ENCODE measurements at regions not wholly inside any gene's neighbourhood (a gene's known extent, or its start where the extent isn't known, plus 50 kb on each side); places are given as distances from the start of the nearest gene placed in this dataset.
"Not testable (repeated sequence)": the region's sequence is repeated elsewhere in the genome, so short reads cannot be mapped to it uniquely, and the experiment has no call there.

- DNase-seq (ENCODE audit: extremely low read depth, low read depth): no peak
- TF ChIP-seq, protein P1, sequence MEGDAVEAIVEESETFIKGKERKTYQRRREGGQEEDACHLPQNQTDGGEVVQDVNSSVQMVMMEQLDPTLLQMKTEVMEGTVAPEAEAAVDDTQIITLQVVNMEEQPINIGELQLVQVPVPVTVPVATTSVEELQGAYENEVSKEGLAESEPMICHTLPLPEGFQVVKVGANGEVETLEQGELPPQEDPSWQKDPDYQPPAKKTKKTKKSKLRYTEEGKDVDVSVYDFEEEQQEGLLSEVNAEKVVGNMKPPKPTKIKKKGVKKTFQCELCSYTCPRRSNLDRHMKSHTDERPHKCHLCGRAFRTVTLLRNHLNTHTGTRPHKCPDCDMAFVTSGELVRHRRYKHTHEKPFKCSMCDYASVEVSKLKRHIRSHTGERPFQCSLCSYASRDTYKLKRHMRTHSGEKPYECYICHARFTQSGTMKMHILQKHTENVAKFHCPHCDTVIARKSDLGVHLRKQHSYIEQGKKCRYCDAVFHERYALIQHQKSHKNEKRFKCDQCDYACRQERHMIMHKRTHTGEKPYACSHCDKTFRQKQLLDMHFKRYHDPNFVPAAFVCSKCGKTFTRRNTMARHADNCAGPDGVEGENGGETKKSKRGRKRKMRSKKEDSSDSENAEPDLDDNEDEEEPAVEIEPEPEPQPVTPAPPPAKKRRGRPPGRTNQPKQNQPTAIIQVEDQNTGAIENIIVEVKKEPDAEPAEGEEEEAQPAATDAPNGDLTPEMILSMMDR (IDR thresholded peaks at IDR 0.05; ENCODE audit: low read depth, low read length, missing control alignments): no peak
- no peak overlapping the region for H3K4me3 ChIP-seq (replicated peaks; ENCODE audit: low read depth, low read length)
Measured at GRCh38 chr5:44681906-44682305, 126.8 kb upstream of the MRPS30 start.

- H3K4me3 ChIP-seq (replicated peaks; ENCODE audit: low read depth, low read length): no peak overlapping the region
- TF ChIP-seq, protein P1 (IDR thresholded peaks at IDR 0.05; ENCODE audit: low read depth, low read length, missing control alignments): no peak
- DNase-seq (ENCODE audit: extremely low read depth, low read depth): no peak
Measured at GRCh38 chr5:44679214-44679613, 129.5 kb upstream of the MRPS30 start.

DNA sequence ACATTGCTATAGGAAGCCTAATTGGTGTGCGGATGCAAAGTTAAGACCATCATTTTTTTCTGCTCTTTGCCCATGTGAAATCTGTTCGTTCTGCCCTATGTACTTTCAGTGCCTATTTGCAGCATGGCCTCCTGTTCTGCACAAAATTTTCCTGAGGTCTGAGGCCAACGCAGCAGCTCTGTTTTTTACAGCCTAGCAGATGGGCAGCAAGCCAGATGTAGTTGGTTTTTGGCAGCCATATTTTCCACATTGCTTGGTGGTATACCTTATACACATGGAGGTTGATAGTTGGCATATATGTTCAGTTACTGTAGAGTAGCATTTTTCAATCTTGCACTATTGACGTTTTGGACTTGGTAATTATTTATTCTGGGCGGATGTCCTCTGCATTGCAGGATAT is 133.5 kb upstream of the MRPS30 start:
- TF ChIP-seq, protein P1 (IDR thresholded peaks at IDR 0.05; ENCODE audit: low read depth, low read length, missing control alignments): no peak
- H3K4me3 ChIP-seq (replicated peaks; ENCODE audit: low read depth, low read length): no peak overlapping the region
- no peak for DNase-seq (ENCODE audit: extremely low read depth, low read depth)

DNA sequence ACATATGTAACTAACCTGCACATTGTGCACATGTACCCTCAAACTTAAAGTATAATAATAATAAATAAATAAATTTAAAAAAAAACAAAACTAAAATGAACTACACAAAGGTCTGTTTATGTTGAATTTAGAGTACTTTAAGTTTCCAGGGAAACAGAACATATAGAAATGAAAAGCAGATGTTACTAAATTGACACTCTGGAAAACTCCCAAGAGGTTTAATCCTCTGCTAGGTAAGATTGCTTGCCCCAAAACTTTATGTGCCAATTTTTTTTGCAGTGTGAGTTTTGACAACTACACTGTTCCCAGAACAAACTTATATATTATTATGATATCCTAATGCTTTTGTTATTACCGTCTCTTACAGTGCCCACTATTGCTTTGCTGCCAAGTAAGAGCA is 134.3 kb upstream of the MRPS30 start:
- TF ChIP-seq, protein P1 (IDR thresholded peaks at IDR 0.05; ENCODE audit: low read depth, low read length, missing control alignments): no peak
- no peak overlapping the region for H3K4me3 ChIP-seq (replicated peaks; ENCODE audit: low read depth, low read length)
- no peak for DNase-seq (ENCODE audit: extremely low read depth, low read depth)

GRCh38 chr5:44668471-44668870 is 140.3 kb upstream of the MRPS30 start:
- DNase-seq (ENCODE audit: extremely low read depth, low read depth): not testable (repeated sequence)

GRCh38 chr5:44665101-44665701 is 143.5 kb upstream of the MRPS30 start:
- no peak for DNase-seq (ENCODE audit: extremely low read depth, low read depth)
- no peak overlapping the region for H3K4me3 ChIP-seq (replicated peaks; ENCODE audit: low read depth, low read length)
- TF ChIP-seq, protein P1 (IDR thresholded peaks at IDR 0.05; ENCODE audit: low read depth, low read length, missing control alignments): no peak

More at GRCh38 chr5:44668471-44668870, 140.3 kb upstream of the MRPS30 start:
- H3K4me3 ChIP-seq (replicated peaks; ENCODE audit: low read depth, low read length): not testable (repeated sequence)

DNA sequence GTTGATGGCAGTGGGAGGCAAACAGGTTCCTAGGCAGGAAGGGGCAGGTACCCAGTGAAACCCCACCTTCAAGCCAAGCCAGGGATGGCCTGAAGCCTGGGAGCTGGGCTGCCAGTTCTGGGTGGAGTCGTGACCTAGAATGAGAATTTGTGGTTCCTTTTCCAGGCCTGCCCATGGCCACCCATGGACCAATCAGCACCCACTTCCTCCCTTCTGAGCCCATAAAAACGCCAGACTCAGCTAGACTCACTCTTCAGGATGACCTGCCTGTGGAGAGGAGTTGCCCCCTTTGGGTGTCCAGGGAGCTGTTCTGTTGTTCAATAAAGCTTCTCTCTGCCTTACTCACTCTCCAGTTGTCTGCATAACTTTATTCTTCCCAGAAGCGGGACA is 144.0 kb upstream of the MRPS30 start:
- TF ChIP-seq, protein P1 (IDR thresholded peaks at IDR 0.05; ENCODE audit: low read depth, low read length, missing control alignments): no peak
- H3K4me3 ChIP-seq (replicated peaks; ENCODE audit: low read depth, low read length): no peak overlapping the region
- DNase-seq (ENCODE audit: extremely low read depth, low read depth): no peak
